GM21786 (cell line): ENCODE measurements at regions not wholly inside any gene's neighbourhood (a gene's known extent, or its start where the extent isn't known, plus 50 kb on each side); places are given as distances from the start of the nearest gene placed in this dataset.
A peak's percentile ranks its signal among the peaks of the same experiment; 100 is the strongest.
"Not testable (repeated sequence)": the region's sequence is repeated elsewhere in the genome, so short reads cannot be mapped to it uniquely, and the experiment has no call there.

Experiments
- ATAC-seq: cut with Tn5 transposase; IDR thresholded peaks from one replicate; pipeline ENCODE4 v1.9.1; 2021; ENCODE audit not compliant: unreplicated experiment

DNA sequence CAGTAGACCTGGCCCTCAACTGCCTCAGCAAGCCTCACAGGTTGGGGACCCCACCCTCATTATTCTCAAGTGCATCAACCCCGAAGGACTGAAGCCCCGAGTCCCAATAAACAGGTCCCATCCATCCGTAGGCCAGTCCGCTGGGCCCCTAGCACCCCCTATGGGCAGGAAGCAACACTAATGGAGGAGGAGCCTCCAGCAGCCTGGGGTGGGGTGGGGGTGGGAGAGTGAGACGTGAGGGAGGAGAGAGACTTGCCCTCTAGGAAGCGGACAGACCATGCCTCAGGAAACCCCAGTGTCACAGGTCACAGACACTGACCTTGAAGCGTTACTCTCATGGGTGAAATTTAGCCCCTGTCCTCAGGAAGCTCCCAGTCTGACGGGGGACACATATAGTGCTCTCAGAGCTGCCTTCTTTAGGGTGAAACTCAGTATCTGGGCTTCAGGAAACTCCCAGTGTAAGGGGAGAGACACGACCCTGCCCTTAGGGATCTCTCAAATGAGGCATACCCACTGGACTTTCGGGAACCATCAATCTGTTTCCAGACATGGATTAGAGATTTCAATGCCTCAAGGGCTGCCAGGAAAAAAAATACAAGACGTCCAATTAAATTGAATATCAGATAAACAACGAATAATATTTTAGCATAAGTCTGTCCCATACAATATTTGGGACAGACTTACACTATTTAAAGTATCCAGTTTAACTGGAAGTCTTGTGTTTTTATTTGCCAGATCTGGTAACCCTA, 125.8 kb downstream of the MRPL14 start:
- ATAC-seq = no peak

DNA sequence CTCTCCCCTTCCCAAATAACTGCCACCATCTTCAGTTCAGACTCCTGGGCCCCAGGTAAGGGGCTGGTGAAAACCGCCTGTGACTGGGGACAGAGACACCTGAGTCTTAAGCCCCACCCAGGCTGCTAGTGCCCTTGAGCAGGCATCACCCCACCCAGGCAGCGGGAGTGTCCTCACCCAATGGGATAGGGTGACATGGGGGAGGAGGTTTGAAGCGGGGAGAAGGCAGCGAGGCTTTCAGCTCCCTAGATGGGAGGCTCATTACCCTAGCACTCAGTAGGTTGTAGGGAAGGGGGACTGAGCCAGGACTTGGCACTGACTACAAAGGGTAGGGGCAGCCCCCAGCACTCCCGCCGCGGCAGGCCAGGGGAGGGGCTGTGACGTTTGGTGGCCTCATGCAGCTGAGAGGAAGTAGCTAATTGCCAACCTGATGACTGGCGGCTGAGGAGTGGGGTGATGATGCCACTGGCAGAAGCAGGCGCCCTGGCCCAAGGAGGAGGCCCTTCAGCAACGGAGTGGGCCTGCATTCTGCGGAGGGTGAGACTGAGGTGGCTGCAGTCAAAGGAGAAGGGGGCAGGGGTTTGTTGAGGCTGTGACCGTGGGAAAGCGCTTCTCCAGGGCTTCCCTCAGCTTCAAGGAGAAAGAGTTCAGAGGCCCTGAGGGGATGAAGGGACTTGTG, 126.9 kb downstream of the MRPL14 start:
- peak; percentile 54 for ATAC-seq

DNA sequence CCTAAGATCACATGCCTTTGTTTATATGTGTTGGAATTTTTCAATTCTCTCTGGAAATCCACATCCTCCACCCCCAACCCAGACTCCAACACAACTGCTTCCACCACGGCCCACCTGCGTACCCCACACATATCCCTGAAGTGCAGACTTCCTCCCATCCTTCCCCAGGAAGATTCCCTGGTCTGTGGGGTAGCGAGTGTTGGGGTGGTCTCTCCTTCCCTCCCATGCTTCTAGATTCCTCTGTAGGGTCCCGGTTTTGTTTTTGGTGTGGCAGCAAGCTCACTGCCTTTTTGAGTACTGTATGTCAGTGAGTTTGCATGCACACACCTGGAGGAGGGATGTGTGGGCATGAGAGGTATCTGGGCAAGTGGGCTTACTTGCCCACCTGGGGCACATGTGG, 127.6 kb downstream of the MRPL14 start:
- ATAC-seq = no peak

DNA sequence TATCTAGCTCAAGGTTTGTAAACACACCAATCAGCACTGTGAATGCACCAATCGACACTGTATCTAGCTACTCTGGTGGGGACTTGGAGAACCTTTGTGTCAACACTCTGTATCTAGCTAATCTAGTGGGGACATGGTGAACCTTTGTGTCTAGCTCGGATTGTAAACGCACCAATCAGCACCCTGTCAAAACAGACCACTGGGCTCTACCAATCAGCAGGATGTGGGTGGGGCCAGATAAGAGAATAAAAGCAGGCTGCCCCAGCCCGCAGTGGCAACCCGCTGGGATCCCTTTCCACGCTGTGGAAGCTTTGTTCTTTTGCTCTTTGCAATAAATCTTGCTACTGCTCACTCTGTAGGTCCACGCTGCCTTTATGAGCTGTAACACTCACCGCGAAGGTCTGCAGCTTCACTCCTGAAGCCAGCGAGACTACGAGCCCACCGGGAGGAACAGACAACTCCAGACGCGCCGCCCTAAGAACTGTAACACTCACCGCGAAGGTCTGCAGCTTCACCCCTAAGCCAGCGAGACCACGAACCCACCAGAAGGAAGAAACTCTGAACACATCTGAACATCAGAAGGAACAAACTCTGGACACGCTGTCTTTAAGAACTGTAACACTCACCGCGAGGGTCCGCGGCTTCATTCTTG, 128.5 kb downstream of the MRPL14 start:
- ATAC-seq = not testable (repeated sequence)

DNA sequence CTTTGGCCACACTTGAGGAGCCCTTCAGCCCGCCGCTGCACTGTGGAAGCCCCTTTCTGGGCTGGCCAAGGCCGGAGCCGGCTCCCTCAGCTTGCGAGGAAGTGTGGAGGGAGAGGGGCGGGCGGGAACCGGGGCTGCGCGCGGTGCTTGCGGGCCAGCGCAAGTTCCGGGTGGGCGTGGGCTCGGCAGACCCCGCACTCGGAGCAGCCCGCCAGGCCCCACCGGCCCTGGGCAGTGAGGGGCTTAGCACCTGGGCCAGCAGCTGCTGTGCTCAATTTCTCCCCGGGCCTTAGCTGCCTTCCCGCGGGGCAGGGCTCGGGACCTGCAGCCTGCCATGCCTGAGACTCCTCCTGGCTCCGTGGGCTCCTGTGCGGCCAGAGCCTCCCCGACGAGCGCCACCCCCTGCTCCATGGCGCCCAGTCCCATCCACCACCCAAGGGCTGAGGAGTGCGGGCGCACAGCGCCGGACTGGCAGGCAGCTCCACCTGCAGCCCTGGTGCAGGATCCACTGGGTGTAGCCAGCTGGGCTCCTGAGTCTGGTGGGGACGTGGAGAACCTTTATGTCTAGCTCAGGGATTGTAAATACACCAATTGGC, 129.2 kb downstream of the MRPL14 start:
- not testable (repeated sequence) for ATAC-seq

DNA sequence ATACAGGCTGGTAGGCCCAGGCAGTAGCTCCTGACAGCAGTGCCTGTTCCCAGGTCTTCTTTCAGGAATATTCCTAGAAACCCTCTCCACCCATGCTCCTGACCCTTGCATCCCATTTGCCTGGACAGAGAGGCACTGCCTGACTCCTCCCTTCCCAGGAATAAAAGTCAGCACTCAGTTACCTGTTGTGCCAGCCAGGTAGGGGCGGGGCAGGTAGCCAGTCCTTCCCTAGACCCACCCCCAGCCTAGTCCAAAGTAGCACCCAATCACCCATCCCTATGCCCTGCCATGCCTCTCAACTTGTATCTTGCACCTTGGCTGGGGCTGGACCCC, 129.9 kb downstream of the MRPL14 start:
- ATAC-seq = no peak

DNA sequence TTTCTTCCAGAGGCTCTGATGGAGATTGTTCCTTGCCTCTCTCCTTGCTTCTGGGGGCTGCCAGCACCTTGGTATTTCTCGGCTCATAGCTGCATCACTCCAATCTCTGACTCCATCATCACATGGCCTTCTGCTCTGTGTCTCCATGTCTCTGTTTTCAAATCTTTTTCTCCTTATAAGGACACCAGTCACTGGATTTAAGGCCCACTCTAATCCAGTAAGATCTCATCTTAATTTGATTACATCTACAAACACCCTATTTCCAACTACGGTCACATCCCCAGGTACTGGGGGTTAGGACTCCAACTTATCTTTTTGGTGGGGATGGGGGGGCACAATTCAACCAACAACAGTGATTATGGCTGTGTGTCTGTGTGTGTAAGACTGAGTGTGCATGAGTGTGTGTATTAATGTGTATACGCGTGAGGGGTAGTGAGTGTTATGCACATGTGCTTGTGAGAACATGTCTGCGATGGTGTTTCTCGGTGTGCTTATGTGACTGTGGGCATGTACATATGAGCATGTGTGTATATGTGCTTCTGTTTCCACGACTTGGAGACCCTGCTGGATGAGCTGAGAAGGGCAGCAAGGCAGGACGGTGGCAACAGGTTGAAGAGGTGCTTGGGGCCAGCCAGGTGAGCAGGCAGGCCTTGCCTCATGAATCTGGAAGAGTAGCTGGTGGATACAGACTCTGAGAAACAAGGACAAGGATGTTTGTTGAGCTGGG, 130.5 kb downstream of the MRPL14 start:
- ATAC-seq = no peak

DNA sequence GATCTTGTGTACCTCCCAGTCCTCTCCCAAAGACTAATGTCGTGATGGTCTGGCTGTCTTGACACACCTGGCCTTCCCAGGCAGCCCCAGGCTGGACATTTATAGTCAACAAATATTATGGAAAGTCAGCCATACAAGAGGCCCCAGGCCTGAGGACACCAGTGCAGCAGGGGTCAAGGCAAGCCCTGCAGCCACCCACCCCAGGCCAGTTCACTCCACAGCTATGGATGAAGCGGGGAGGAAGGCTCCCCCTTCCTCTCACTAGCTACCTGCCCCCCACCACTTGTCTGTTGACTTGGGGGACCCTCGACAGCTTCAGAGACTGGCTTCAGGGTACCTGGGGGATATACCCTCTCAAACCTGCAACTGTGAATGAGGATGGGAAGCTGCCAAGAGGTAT, 132.1 kb downstream of the MRPL14 start:
- ATAC-seq = no peak

DNA sequence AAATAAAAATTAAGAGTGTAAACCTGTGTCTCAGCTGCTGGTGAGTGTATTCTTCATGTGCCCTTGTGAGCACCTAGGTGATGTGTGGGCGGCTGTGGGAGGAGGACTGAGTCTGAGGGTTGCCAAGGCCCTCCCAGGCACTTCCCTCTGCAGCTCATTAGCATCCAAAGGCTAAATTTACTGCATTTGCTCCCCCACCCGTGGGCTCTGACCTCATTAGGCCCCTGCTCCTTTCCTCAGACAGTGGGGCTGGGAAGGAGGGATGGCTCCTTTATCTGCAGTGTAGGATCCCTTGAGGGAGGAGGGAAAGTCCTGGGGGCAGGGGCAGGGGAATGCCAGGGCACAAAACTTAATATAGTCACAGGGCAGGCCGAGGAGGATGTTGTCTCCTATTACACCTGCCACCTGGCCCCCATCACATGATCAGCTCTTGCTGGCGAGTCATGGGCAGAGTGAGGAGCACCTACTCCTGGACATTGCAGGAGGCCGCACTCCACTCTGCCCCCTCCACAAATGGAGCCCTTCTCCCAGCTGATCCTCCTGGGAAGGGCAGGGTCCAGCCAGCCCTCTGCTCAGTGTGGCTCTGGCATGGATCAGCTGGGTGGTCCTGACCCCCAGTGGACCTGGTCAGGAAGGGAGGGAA, 133.2 kb downstream of the MRPL14 start:
- ATAC-seq = no peak

DNA sequence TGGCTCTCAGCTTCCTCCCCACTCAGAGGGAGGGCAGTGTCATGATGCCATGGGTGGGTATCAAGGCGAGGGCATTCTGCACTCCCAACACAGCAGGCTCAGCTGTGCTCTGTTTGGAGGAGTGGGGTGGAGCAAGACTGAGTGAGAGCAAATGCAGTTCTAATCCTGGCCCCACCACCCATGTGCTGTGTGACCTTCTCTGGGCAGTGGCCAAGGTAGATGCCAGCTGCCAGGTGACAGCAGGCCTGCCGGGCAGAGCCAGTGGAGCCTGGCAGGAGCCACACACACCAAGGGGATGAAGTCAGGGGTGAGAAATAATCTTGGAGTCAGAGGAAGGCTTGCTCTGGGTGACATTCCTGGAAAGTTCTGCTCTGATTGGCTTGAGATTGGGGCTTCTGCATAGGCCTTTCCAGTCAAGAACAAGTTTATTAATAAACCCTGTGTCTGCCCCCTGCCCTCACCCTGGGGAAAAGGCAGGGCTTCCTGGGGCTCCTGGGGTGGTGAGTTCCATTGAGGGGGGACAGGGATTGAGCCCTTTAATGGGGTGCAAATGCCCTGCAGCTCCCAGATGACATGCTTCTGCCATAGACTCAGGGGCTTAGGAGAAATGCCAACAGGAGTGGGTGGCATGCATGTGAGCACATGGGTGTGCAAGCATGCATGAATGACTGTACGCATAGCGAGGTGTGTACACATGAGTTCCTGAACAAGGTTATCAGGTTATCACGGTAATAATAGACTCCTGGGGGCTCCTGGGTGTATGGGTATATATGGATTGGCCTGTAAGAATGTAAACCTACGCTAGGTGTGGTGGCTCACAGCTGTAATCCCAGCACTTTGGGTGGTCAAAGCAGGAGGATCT, 134.2 kb downstream of the MRPL14 start:
- ATAC-seq = no peak

DNA sequence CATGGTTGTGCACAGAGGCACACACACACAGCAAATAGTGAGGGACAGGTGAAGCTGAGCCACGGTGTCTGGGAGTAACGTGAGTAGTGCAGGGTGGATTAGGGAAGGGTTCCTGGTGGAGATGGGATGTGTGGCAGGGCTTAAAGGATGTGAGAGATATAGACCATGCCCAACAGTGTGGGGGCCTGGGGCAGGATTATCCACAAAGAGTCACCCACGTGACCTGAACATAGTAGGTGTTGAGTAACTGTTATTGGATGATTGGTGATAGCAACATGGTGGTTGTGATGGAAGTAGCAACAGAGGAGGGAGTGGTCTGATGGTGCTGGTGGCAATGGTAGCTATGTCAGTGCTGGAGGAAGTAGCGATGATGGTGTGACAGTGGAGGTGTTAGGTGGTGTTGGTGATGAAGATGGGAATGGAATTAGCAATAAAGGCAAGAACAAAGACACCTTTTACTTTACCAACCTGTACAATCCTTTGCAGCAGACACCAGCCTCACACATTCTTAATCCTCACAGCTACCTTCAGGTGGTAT, 135.1 kb downstream of the MRPL14 start:
- no peak for ATAC-seq

DNA sequence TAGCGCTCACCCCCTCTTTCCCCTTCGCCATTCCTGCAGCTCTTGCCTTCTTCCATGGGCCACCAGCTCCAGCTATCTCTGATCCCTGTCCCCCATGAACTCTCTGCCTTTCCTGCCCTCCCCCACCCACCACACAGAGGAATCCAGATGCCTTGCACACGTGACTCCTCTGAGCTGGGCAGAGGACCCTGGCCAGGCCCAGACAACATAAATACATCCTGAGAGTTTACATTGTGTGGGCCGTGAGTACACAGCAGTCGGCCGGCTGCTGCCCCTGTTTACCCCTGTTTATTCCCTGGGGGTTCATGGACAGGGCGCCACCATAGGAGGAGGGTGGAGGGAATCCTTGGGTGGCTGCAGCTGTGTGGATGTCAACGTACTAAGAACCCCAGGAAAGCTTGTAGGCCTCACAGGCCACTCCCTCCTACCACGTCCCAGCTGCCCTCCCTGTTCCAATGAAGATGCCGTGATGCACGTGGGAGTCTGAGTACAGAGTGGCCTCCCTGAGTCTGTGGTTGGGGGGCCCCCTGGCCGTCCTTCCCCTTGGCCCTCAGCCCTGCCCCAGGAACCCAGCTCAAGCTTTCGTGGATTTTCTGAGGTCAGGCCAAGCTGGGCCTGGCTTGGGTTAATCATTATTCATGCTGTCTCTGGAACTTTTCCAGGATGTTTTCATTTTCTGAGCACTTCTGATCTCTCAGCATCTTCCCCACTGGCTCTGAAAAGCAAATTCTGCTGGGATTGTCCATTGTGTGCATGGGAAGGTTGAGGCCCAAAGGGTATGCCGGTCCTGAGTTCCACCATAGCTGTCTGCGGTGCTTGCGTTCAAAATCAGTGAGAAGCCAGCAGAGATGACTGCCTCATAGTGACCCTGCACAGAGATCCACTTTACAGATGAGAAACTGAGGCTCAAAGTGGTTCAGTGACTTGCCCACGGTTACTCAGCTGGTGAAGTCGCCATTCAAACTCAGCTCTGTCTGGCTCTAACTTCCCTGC, 136.3 kb downstream of the MRPL14 start:
- ATAC-seq = no peak

DNA sequence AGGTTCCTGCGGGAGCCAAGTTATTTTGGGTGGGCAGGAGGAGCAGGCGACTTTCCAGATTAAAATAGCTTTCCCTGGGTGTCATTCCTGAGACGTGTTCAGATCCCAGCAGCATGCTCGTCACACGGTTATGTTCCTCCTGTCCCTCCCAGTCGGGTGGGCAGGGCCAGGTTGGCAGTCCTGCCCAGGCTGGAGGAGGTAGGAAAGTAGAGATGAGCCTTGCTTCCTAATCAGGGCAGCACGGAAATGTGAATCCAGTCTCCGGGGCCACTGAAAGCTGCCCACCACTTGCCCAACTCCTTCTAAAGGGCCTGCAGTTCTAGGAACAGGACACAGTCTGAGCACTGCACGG, 137.0 kb downstream of the MRPL14 start:
- no peak for ATAC-seq

DNA sequence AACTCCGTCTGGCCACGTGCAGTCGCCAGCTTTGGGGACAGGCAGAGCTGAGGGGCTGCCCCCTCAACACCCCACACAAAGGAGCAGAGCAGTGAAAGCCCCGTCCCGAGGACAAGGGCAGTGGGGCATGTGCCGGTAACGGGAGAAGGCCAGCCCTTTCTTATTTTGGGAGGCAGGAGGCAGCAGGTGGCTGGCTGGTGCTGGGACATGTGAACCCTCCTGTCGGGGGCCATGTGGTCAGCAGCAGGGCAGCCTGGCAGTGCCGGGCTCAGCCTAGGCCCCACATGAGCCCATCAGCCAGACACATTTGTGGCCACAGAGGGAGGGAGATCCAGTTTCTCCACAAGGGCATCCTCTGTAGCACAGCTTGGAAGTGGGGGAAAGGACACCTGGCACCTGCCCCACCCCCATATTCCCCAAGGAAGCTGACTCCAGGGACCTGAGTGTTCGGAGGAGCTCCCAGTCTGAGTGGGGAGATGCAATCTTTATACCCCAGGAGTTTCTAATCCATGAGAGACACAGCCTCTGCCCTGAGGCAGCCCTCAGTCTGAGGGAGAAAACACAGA, 137.6 kb downstream of the MRPL14 start:
- ATAC-seq = no peak

DNA sequence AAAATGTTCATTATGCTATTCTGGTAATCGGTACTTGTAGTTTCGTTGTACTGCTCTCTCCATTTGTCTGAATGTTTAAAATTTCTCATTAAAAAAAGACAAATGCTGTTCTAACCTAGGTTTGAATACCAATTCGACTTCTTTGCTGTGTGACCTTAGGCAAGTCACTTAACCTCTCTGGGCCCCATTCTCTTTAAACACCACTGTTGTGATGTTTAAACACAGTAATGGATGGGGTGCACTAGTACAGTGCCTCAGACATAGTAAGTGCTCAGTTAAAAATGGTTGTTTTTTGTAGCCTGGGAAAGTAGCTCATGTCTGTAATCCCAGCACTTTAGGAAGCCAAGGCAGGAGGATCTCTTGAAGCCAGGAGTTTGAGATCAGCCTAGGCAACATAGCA, 138.5 kb downstream of the MRPL14 start:
- ATAC-seq = no peak

DNA sequence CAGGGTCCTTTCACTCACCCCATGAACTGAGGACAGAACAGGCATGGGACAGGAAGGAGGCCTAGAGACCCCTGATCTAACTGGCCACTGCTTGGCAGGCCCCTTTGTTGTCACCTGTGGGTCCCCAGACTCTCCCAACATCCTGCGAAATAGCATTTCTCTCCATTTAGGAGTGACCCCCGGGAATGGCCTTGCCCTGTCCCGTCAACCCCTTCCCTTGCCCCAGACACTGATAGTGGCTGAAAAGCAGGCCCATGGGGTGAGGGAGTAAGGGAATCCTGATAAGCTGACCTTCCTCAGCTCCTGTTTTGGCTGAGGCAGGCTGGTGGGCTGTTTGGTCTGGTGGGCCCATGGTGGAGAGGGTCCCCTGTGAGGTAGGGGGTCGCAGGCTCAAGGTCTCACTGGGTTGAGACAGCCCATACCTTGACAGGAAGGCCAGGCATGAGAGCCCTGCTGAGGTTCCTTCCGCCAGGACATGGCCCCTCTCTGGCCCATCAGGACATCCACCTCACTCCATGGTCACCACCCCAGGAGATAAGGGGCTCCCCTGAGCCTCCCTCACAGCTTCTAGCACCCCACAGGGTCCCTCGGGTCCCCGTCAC, 139.3 kb downstream of the MRPL14 start:
- no peak for ATAC-seq

DNA sequence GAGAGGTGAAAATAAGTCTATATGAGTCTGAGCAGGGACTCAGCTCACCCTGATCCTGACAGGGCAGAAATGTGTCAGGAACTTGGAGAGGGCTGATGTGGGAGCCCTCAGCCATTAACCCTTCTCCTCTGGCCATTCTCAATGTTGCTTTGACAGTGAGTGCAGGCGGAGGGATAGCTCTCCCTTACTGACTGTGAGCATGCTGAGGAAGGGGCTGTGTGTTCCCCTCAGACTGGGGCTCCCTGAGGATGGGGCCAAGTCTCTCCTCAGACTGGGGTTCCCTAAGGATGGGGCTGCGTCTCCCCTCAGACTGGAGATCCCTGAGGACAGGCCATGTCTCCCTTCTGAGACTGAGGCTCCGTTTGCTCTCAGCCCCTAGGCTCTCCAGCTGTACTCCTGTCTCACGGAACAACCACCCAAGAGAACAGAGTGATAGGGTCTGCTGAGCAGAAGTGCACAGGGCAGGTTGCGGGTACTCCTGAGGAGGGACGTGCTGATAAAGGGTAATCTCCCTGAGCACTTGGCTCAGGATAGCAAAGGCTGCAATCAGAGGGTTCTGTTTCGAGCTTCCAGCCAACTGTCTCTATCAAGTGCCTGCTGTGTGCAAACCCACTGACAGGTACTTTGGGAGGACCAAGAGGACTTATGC, 141.0 kb downstream of the MRPL14 start:
- no peak for ATAC-seq
